ENCODE measurements at regions not wholly inside any gene's neighbourhood (a gene's known extent, or its start where the extent isn't known, plus 50 kb on each side); places are given as distances from the start of the nearest gene placed in this dataset.

GRCh38 chrY:7545060-7545459, 633.5 kb upstream of the AMELY start:
- Histone ChIP-seq H3K4me1 (ENCODE audit: control insufficient read depth in 2 of 3, insufficient read depth in 2 of 3, low read depth in 1 of 3, low read length in 3 of 3) (no peaks in the 10 kb centered on the region), H3K4me3 (ENCODE audit: low read length in 3 of 3) (no peak overlapping the region), H3K27ac (ENCODE audit: low read depth in 2 of 2, low read length in 2 of 2) (no peak overlapping the region), H3K9me3 (ENCODE audit: control insufficient read depth in 2 of 3, insufficient read depth in 1 of 3, low read length in 3 of 3) (no peaks in the 10 kb centered on the region), H3K27me3 (ENCODE audit: control insufficient read depth, insufficient read depth, low read length) (no peaks in the 10 kb centered on the region), H3K9ac (ENCODE audit: low read length in 3 of 3) (no peak overlapping the region), H3K36me3 (ENCODE audit: control insufficient read depth in 2 of 3, insufficient read depth in 3 of 3, low read length in 3 of 3) (no peaks in the 10 kb centered on the region)
- FAIRE-seq: no peak
- intact Hi-C loops (cut with DNase I): no loop called here
- TF ChIP-seq CTCF (IDR thresholded peaks at IDR 0.05; ENCODE audit: borderline replicate concordance, extremely low read depth, insufficient read depth): no peak
- DNase-seq: no peak

GRCh38 chrY:7544172-7544770, 632.7 kb upstream of the AMELY start:
- H3K36me3 ChIP-seq (ENCODE audit: control insufficient read depth in 2 of 3, insufficient read depth in 3 of 3, low read length in 3 of 3): no peaks in the 10 kb centered on the region
- no peak overlapping the region for H3K9ac ChIP-seq (ENCODE audit: low read length in 3 of 3)
- H3K4me3 ChIP-seq (ENCODE audit: low read length in 3 of 3): no peak overlapping the region
- H3K27ac ChIP-seq (ENCODE audit: low read depth in 2 of 2, low read length in 2 of 2): no peak overlapping the region
- H3K27me3 ChIP-seq (ENCODE audit: control insufficient read depth, insufficient read depth, low read length): no peaks in the 10 kb centered on the region
- no peak for TF ChIP-seq CTCF (IDR thresholded peaks at IDR 0.05; ENCODE audit: borderline replicate concordance, extremely low read depth, insufficient read depth)
- DNase-seq (no peak), FAIRE-seq (no peak)
- intact Hi-C loops (cut with DNase I): no loop called here
- no peaks in the 10 kb centered on the region for H3K4me1 ChIP-seq (ENCODE audit: control insufficient read depth in 2 of 3, insufficient read depth in 2 of 3, low read depth in 1 of 3, low read length in 3 of 3)
- no peaks in the 10 kb centered on the region for H3K9me3 ChIP-seq (ENCODE audit: control insufficient read depth in 2 of 3, insufficient read depth in 1 of 3, low read length in 3 of 3)

GRCh38 chrY:7543506-7543905, 632.0 kb upstream of the AMELY start:
- DNase-seq (no peak), FAIRE-seq (no peak)
- Histone ChIP-seq H3K27me3 (ENCODE audit: control insufficient read depth, insufficient read depth, low read length) (no peaks in the 10 kb centered on the region), H3K4me1 (ENCODE audit: control insufficient read depth in 2 of 3, insufficient read depth in 2 of 3, low read depth in 1 of 3, low read length in 3 of 3) (no peaks in the 10 kb centered on the region), H3K9ac (ENCODE audit: low read length in 3 of 3) (no peak overlapping the region), H3K27ac (ENCODE audit: low read depth in 2 of 2, low read length in 2 of 2) (no peak overlapping the region), H3K4me3 (ENCODE audit: low read length in 3 of 3) (no peak overlapping the region), H3K36me3 (ENCODE audit: control insufficient read depth in 2 of 3, insufficient read depth in 3 of 3, low read length in 3 of 3) (no peaks in the 10 kb centered on the region), H3K9me3 (ENCODE audit: control insufficient read depth in 2 of 3, insufficient read depth in 1 of 3, low read length in 3 of 3) (no peaks in the 10 kb centered on the region)
- intact Hi-C loops (cut with DNase I): no loop called here
- no peak for TF ChIP-seq CTCF (IDR thresholded peaks at IDR 0.05; ENCODE audit: borderline replicate concordance, extremely low read depth, insufficient read depth)

All from kidney (tissue), 13 donors.